ENCODE measurements at regions not wholly inside any gene's neighbourhood (a gene's known extent, or its start where the extent isn't known, plus 50 kb on each side); places are given as distances from the start of the nearest gene placed in this dataset.

GRCh38 chr22:49368976-49369725 is 458.5 kb downstream of the BRD1 start:
- DNase-seq (ENCODE audit: insufficient read length, low spot score) (no peak), FAIRE-seq (no peak)
- TF ChIP-seq, protein P1, sequence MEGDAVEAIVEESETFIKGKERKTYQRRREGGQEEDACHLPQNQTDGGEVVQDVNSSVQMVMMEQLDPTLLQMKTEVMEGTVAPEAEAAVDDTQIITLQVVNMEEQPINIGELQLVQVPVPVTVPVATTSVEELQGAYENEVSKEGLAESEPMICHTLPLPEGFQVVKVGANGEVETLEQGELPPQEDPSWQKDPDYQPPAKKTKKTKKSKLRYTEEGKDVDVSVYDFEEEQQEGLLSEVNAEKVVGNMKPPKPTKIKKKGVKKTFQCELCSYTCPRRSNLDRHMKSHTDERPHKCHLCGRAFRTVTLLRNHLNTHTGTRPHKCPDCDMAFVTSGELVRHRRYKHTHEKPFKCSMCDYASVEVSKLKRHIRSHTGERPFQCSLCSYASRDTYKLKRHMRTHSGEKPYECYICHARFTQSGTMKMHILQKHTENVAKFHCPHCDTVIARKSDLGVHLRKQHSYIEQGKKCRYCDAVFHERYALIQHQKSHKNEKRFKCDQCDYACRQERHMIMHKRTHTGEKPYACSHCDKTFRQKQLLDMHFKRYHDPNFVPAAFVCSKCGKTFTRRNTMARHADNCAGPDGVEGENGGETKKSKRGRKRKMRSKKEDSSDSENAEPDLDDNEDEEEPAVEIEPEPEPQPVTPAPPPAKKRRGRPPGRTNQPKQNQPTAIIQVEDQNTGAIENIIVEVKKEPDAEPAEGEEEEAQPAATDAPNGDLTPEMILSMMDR (IDR thresholded peaks at IDR 0.05; ENCODE audit: insufficient read depth, missing control alignments) = no peak

- no peak for DNase-seq (ENCODE audit: insufficient read length, low spot score)
- TF ChIP-seq, protein P1 (IDR thresholded peaks at IDR 0.05; ENCODE audit: insufficient read depth, missing control alignments) = no peak
- FAIRE-seq = no peak
These were observed 459.3 kb downstream of the BRD1 start for GRCh38 chr22:49368221-49368975.

DNA sequence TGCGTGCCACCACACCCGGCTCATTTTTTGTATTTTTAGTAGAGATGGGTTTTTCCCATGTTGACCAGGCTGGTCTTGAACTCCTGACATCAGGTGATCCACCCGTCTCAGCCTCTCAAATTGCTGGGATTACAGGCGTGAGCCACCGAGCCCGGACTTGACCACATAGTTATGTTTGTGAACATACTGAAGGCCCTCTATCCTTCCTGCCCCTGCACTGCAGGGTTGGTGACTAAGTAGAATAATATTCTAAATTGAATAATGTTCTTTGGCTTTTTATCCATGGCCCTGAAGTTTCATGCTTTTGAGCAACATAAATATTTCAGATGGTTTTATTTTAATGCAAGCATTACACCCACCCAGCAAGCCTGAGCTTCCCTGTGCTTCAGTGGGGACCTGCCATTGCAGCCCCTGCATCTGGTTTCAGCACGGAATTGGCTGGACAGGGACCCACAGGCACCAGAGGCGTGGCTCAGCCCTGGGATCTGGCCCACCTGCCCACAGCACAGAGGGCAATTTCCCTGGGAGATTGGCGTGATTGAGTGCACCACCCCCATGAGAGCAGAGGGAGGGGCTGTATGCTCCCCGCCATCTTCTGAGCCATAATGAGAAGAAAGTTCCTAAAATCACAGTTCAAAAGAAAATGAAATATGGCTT is 460.5 kb downstream of the BRD1 start:
- TF ChIP-seq, protein P1 (IDR thresholded peaks at IDR 0.05; ENCODE audit: insufficient read depth, missing control alignments) = no peak
- no peak for FAIRE-seq

GRCh38 chr22:49366437-49366836 is 461.2 kb downstream of the BRD1 start:
- FAIRE-seq = no peak
- DNase-seq (ENCODE audit: insufficient read length, low spot score) = no peak
- TF ChIP-seq, protein P1 (IDR thresholded peaks at IDR 0.05; ENCODE audit: insufficient read depth, missing control alignments) = no peak

More for the DNA sequence above, 460.5 kb downstream of the BRD1 start:
- DNase-seq (ENCODE audit: insufficient read length, low spot score) = no peak

DNA sequence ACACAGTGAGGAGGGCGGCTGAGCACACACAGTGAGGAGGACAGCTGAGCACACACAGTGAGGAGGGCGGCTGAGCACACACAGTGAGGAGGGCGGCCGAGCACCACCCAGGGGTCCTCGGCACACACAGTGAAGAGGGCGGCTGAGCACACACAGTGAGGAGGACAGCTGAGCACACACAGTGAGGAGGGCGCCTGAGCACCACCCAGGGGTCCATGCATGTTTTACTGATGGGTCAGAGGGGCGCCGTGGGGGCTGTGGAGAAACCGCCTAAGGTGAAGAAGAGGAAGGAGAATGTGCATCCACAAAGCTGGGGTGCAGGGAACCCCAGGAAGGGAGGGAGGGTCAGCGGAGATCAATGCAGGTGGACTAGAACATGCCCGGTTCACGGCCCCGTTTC is 461.8 kb downstream of the BRD1 start:
- FAIRE-seq (no peak), DNase-seq (ENCODE audit: insufficient read length, low spot score) (no peak)
- TF ChIP-seq, protein P1 (IDR thresholded peaks at IDR 0.05; ENCODE audit: insufficient read depth, missing control alignments) = no peak

GRCh38 chr22:49365191-49365837 is 462.4 kb downstream of the BRD1 start:
- DNase-seq (ENCODE audit: insufficient read length, low spot score) (no peak), FAIRE-seq (no peak)
- TF ChIP-seq, protein P1 (IDR thresholded peaks at IDR 0.05; ENCODE audit: insufficient read depth, missing control alignments) = no peak

All from D721Med (cell line).